ENCODE measurements at regions not wholly inside any gene's neighbourhood (a gene's known extent, or its start where the extent isn't known, plus 50 kb on each side); places are given as distances from the start of the nearest gene placed in this dataset.

GRCh38 chr16:51388516-51388951, 237.5 kb upstream of the SALL1 start:
- no peak overlapping the region for H3K27ac ChIP-seq (ENCODE audit: low read depth, low read length, severe bottlenecking)
- no peaks in the 10 kb centered on the region for H3K36me3 ChIP-seq (ENCODE audit: control insufficient read depth, insufficient read depth, low read length)
- peaks cover 6% of the 10 kb centered on the region for H3K9me3 ChIP-seq (ENCODE audit: control insufficient read depth, low read length)
- H3K4me1 ChIP-seq (ENCODE audit: control insufficient read depth, insufficient read depth, low read length, poor library complexity, severe bottlenecking), result peaks cover 15% of the 10 kb centered on the region
- 73 to 78% methylated on average over 6 of the region's 6 CpGs for WGBS, 2 experiments (ENCODE audit: insufficient coverage in 2 of 2)
- H3K4me3 ChIP-seq (ENCODE audit: extremely low read depth, insufficient read depth, low read length, poor library complexity, severe bottlenecking), result no peak overlapping the region

- no peaks in the 10 kb centered on the region for H3K9me3 ChIP-seq (ENCODE audit: control insufficient read depth, low read length)
- H3K4me1 ChIP-seq (ENCODE audit: control insufficient read depth, insufficient read depth, low read length, poor library complexity, severe bottlenecking), result peaks cover 6% of the 10 kb centered on the region
- H3K36me3 ChIP-seq (ENCODE audit: control insufficient read depth, insufficient read depth, low read length), result no peaks in the 10 kb centered on the region
- H3K27ac ChIP-seq (ENCODE audit: low read depth, low read length, severe bottlenecking), result no peak overlapping the region
- H3K4me3 ChIP-seq (ENCODE audit: extremely low read depth, insufficient read depth, low read length, poor library complexity, severe bottlenecking), result no peak overlapping the region
- 59 to 63% methylated on average over 3 of the region's 3 CpGs for WGBS, 2 experiments (ENCODE audit: insufficient coverage in 2 of 2)
Observed at GRCh38 chr16:51383909-51384308, 232.8 kb upstream of the SALL1 start.

- no CpG with 5 or more reads among the region's 1 CpG for WGBS, 2 experiments (ENCODE audit: insufficient coverage in 2 of 2)
- Histone ChIP-seq H3K4me3 (ENCODE audit: extremely low read depth, insufficient read depth, low read length, poor library complexity, severe bottlenecking) (no peak overlapping the region), H3K36me3 (ENCODE audit: control insufficient read depth, insufficient read depth, low read length) (no peaks in the 10 kb centered on the region), H3K9me3 (ENCODE audit: control insufficient read depth, low read length) (no peaks in the 10 kb centered on the region), H3K27ac (ENCODE audit: low read depth, low read length, severe bottlenecking) (no peak overlapping the region), H3K4me1 (ENCODE audit: control insufficient read depth, insufficient read depth, low read length, poor library complexity, severe bottlenecking) (peaks cover 6% of the 10 kb centered on the region)
Observed at GRCh38 chr16:51382940-51383339, 231.9 kb upstream of the SALL1 start.

GRCh38 chr16:51382211-51382610, 231.1 kb upstream of the SALL1 start:
- H3K9me3 ChIP-seq (ENCODE audit: control insufficient read depth, low read length), result no peaks in the 10 kb centered on the region
- WGBS, 2 experiments (ENCODE audit: insufficient coverage in 2 of 2), result 86% methylated on average over 1 of the region's 3 CpGs; no CpG with 5 or more reads in 1 of the 2 experiments
- H3K4me3 ChIP-seq (ENCODE audit: extremely low read depth, insufficient read depth, low read length, poor library complexity, severe bottlenecking), result no peak overlapping the region
- H3K36me3 ChIP-seq (ENCODE audit: control insufficient read depth, insufficient read depth, low read length), result no peaks in the 10 kb centered on the region
- no peak overlapping the region for H3K27ac ChIP-seq (ENCODE audit: low read depth, low read length, severe bottlenecking)
- peaks cover 6% of the 10 kb centered on the region for H3K4me1 ChIP-seq (ENCODE audit: control insufficient read depth, insufficient read depth, low read length, poor library complexity, severe bottlenecking)

GRCh38 chr16:51376080-51376479, 225.0 kb upstream of the SALL1 start:
- Histone ChIP-seq H3K4me3 (ENCODE audit: extremely low read depth, insufficient read depth, low read length, poor library complexity, severe bottlenecking) (no peak overlapping the region), H3K4me1 (ENCODE audit: control insufficient read depth, insufficient read depth, low read length, poor library complexity, severe bottlenecking) (no peaks in the 10 kb centered on the region), H3K36me3 (ENCODE audit: control insufficient read depth, insufficient read depth, low read length) (no peaks in the 10 kb centered on the region), H3K9me3 (ENCODE audit: control insufficient read depth, low read length) (no peaks in the 10 kb centered on the region), H3K27ac (ENCODE audit: low read depth, low read length, severe bottlenecking) (no peak overlapping the region)
- 90 to 93% methylated on average over 1 to 3 of the region's 3 CpGs for WGBS, 2 experiments (ENCODE audit: insufficient coverage in 2 of 2)

DNA sequence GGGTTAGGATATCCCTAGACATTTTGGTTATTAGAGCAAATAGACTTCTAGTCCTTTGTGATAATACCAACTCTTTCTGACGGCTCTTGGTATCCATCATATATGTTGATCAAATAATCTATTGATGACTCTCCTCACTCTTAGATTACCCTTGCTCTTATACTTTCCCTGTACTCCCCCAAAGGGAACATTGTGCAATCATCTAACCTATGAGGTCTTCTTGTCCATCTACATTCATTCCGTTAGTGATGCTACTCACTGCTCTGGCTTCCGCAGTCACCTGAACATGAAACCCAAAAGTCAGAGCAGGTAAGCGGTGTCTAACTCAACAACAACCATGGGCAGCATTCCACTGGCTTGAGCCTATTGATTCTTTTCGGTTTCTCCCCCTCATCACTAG, 223.7 kb upstream of the SALL1 start:
- 91 to 100% methylated on average over 3 of the region's 5 CpGs for WGBS, 2 experiments (ENCODE audit: insufficient coverage in 2 of 2)
- no peaks in the 10 kb centered on the region for H3K36me3 ChIP-seq (ENCODE audit: control insufficient read depth, insufficient read depth, low read length)
- no peaks in the 10 kb centered on the region for H3K9me3 ChIP-seq (ENCODE audit: control insufficient read depth, low read length)
- no peak overlapping the region for H3K27ac ChIP-seq (ENCODE audit: low read depth, low read length, severe bottlenecking)
- no peaks in the 10 kb centered on the region for H3K4me1 ChIP-seq (ENCODE audit: control insufficient read depth, insufficient read depth, low read length, poor library complexity, severe bottlenecking)
- no peak overlapping the region for H3K4me3 ChIP-seq (ENCODE audit: extremely low read depth, insufficient read depth, low read length, poor library complexity, severe bottlenecking)

- no peaks in the 10 kb centered on the region for H3K36me3 ChIP-seq (ENCODE audit: control insufficient read depth, insufficient read depth, low read length)
- H3K4me3 ChIP-seq (ENCODE audit: extremely low read depth, insufficient read depth, low read length, poor library complexity, severe bottlenecking), result no peak overlapping the region
- H3K27ac ChIP-seq (ENCODE audit: low read depth, low read length, severe bottlenecking), result no peak overlapping the region
- H3K4me1 ChIP-seq (ENCODE audit: control insufficient read depth, insufficient read depth, low read length, poor library complexity, severe bottlenecking), result no peaks in the 10 kb centered on the region
- no peaks in the 10 kb centered on the region for H3K9me3 ChIP-seq (ENCODE audit: control insufficient read depth, low read length)
- WGBS, 2 experiments (ENCODE audit: insufficient coverage in 2 of 2), result no CpG with 5 or more reads among the region's 2 CpGs
Observed at GRCh38 chr16:51374346-51374745, 223.3 kb upstream of the SALL1 start.

- Histone ChIP-seq H3K36me3 (ENCODE audit: control insufficient read depth, insufficient read depth, low read length) (no peaks in the 10 kb centered on the region), H3K9me3 (ENCODE audit: control insufficient read depth, low read length) (no peaks in the 10 kb centered on the region), H3K4me3 (ENCODE audit: extremely low read depth, insufficient read depth, low read length, poor library complexity, severe bottlenecking) (no peak overlapping the region), H3K27ac (ENCODE audit: low read depth, low read length, severe bottlenecking) (no peak overlapping the region), H3K4me1 (ENCODE audit: control insufficient read depth, insufficient read depth, low read length, poor library complexity, severe bottlenecking) (no peaks in the 10 kb centered on the region)
- 75 to 85% methylated on average over 2 of the region's 2 CpGs for WGBS, 2 experiments (ENCODE audit: insufficient coverage in 2 of 2)
Observed at GRCh38 chr16:51365715-51366114, 214.6 kb upstream of the SALL1 start.

GRCh38 chr16:51359141-51359955, 208.3 kb upstream of the SALL1 start:
- no peak overlapping the region for H3K27ac ChIP-seq (ENCODE audit: low read depth, low read length, severe bottlenecking)
- 43 to 51% methylated on average over 16 of the region's 17 CpGs for WGBS, 2 experiments (ENCODE audit: insufficient coverage in 2 of 2)
- H3K4me3 ChIP-seq (ENCODE audit: extremely low read depth, insufficient read depth, low read length, poor library complexity, severe bottlenecking), result no peak overlapping the region
- H3K36me3 ChIP-seq (ENCODE audit: control insufficient read depth, insufficient read depth, low read length), result no peaks in the 10 kb centered on the region
- H3K4me1 ChIP-seq (ENCODE audit: control insufficient read depth, insufficient read depth, low read length, poor library complexity, severe bottlenecking), result no peaks in the 10 kb centered on the region
- H3K9me3 ChIP-seq (ENCODE audit: control insufficient read depth, low read length), result no peaks in the 10 kb centered on the region

- Histone ChIP-seq H3K4me1 (ENCODE audit: control insufficient read depth, insufficient read depth, low read length, poor library complexity, severe bottlenecking) (no peaks in the 10 kb centered on the region), H3K27ac (ENCODE audit: low read depth, low read length, severe bottlenecking) (no peak overlapping the region), H3K4me3 (ENCODE audit: extremely low read depth, insufficient read depth, low read length, poor library complexity, severe bottlenecking) (no peak overlapping the region), H3K9me3 (ENCODE audit: control insufficient read depth, low read length) (no peaks in the 10 kb centered on the region), H3K36me3 (ENCODE audit: control insufficient read depth, insufficient read depth, low read length) (no peaks in the 10 kb centered on the region)
Observed at GRCh38 chr16:51357839-51358238, 206.8 kb upstream of the SALL1 start.

GRCh38 chr16:51355875-51356274, 204.8 kb upstream of the SALL1 start:
- no peak overlapping the region for H3K27ac ChIP-seq (ENCODE audit: low read depth, low read length, severe bottlenecking)
- H3K36me3 ChIP-seq (ENCODE audit: control insufficient read depth, insufficient read depth, low read length), result no peaks in the 10 kb centered on the region
- H3K4me1 ChIP-seq (ENCODE audit: control insufficient read depth, insufficient read depth, low read length, poor library complexity, severe bottlenecking), result no peaks in the 10 kb centered on the region
- H3K4me3 ChIP-seq (ENCODE audit: extremely low read depth, insufficient read depth, low read length, poor library complexity, severe bottlenecking), result no peak overlapping the region
- no peaks in the 10 kb centered on the region for H3K9me3 ChIP-seq (ENCODE audit: control insufficient read depth, low read length)
- WGBS, 2 experiments (ENCODE audit: insufficient coverage in 2 of 2), result 94% methylated on average over 3 of the region's 6 CpGs; no CpG with 5 or more reads in 1 of the 2 experiments

All from mesodermal cell (in vitro differentiated cells).